ENCODE measurements at regions not wholly inside any gene's neighbourhood (a gene's known extent, or its start where the extent isn't known, plus 50 kb on each side); places are given as distances from the start of the nearest gene placed in this dataset.
"Not testable (repeated sequence)": the region's sequence is repeated elsewhere in the genome, so short reads cannot be mapped to it uniquely, and the experiment has no call there.

DNA sequence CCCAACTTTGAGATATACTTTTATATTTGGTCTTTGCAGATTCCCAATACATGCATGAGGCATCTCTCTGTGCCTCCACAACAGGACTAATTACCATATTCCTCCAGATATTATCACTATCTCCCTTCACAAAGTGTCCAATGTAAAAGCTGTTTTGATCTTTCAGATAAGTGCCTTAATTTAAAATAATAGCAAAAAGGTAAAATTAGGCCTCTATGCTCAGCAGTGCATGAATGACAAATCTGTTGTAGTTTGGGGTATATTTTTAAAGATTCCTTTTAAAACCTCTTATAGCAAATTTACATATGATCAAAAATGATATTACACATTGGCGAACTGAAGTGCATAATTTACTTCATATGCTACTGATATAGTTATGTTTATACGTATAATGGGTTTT is 369.2 kb upstream of the CCNH start:
- DNase-seq, result no peak

DNA sequence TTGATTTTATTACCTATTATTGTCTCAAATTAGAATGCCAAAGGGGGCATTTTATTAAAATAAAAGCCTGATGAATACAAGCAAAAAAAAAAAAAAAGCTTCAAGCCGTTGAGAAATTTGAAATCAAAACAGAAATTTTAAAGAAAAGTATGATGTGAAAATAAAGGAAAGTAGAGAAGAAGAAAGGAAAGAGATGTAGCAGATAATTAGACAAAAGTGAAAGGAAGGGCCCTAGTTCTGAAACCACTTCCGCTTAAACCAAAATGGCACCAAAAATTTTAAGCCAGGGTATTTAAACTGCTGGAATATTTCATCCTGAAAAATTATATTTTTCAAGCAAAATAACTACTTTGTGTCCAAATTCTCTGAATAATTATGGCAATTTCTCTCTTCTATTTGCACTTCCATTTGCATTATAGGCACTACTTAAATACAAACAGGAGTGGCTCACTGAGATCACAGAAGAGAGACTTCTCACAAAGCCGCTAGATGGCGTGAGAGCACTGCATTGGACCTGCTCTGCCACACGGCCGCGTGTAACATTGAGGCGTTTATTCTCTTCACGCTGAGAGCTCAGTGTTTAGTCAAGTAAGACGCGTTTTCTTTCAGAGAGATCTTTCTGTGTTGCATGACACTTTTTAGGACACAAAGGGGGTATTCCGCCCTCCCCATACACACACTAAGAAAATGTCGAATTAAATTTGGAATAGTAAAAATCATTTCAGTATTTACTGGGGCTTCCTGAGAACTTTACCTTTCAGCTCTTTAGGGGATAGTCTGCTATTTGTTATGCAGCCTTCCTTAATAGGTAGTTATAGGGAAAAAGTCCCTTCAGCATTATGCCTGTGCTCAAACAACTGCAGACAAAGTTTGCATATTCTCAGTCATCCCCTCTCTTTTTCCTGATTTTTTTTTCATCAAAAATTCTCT is 368.4 kb upstream of the CCNH start:
- DNase-seq, result peak; percentile 75

DNA sequence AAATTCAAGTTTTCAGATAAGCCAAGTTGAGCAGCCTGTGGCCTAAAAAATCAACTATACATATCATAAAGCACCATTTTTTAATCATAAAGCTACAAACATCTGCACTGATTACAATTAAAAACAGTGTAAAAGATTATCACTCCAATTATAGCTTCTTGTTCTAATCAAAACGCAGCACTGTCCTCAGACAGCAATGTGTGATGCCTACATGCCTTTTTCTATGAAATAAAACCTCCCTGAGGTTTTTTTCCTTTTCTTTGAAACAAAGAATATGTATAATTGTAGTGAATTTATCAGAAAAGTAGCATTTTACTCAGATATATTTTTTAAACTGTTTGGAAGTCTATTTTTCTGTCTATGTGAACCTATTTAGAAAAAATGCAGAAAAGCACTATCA is 366.1 kb upstream of the CCNH start:
- no peak for DNase-seq

DNA sequence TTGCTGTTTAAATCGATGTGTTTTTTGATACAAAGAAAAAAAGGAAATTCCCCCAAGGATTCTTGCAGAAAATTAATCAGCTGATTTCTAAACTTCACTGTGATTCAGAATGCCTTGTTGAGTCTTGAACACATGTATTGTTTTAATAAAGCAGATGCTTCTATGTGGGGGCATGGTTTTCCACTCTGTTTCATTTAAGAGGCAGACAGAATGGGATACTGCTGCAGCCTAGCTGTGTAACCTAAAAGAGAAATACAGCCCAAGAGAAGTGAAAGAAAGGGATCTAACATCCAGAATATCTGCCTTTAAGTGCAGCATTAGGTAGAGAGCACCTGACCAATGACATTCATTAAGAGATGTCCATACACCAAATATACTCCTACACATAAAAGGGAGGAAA is 365.1 kb upstream of the CCNH start:
- DNase-seq, result no peak

DNA sequence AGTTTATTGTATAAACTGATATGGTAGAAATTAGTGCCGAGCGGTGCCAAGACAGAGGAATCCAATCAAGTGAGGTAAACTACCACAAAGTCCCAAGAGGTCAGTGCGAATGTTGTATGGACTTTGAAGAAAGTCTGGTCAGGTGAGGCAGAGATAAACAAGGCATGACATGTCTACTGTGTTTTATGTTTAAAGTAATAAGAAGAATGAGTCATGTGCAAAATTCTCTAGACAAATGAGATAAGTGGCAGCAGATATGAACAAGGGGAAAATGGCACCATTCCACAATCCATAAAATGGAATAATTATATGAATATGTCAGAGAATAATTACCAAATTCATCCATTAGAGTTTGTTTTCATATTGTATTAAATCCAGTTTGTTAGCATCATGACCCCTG is 364.1 kb upstream of the CCNH start:
- no peak for DNase-seq

DNA sequence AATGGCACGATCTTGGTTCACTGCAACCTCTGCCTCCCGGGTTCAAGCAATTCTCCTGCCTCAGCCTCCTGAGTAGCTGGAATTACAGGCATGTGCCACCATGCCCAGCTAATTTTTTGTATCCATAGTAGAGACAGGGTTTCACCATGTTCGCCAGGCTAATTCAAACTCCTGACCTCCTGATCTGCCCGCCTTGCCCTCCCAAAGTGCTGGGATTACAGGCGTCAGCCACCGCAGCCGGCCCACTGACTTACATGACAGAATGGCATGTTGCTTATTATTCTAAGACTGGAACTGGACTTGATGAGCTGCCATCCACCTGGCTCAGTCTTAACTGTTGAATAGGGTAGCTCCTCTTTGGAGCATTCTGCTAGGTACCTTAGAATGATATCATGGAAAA is 363.6 kb upstream of the CCNH start:
- DNase-seq, result not testable (repeated sequence)

DNA sequence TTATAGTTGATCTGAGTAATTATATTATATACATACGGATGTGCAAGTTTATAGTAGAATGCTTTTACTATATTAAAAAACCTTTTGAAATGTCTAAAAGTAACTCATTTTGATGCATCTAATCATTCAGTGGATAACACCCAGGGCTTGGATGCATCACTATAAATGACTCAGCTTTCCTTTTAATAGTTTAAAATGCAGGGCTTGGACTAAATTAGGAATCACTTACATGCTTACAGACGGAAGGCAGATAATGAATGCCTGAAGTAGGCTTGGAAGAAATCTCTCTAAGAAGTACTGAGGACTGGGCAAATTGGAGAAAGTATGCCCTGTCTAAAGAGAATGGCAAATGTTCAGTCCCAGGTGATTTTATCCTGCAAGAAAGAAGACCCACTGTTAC is 362.5 kb upstream of the CCNH start:
- no peak for DNase-seq

DNA sequence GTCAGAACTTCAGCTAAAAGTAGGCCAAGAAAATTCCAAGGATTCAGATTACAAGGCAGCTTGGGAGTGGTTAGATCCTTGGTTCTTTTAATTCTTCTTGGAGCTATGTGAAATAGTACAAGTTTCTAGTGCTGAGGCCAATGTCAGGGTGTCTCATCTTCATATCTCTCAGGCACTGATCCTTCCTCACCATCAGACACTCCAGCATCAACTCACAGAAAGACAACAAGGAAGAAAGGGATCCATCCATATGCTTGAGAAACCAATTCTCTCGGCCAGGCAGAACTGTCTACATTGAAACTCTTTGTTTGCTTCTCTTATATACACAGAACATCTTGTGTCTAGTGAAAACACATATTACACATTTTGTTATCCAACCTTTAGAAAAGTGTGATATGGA is 362.1 kb upstream of the CCNH start:
- no peak for DNase-seq

DNA sequence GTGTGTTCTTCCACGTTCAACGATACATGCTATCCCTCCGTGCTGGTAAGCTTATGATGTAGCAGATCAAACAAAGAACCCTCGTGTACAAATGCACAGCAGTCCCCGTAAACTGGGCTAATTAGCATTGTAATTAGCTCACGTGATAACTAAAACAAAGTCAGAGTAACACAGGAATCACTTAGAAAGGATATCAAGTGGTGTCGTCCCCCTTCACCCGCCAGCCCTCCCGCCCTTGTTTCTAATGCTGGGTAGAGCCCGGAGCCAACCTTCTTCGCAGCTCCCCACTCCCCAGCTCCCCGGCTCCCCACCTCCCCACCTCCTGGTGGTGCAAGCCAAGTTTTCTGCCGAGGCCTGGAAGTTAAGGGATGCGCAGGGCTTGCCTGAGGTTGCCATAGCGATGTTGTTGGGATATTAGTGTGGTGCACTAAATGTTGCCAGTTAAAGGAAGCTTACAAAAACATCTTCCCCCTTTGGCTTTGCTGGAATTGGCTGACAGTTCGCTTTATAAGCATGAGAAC is 357.9 kb upstream of the CCNH start:
- no peak for DNase-seq

DNA sequence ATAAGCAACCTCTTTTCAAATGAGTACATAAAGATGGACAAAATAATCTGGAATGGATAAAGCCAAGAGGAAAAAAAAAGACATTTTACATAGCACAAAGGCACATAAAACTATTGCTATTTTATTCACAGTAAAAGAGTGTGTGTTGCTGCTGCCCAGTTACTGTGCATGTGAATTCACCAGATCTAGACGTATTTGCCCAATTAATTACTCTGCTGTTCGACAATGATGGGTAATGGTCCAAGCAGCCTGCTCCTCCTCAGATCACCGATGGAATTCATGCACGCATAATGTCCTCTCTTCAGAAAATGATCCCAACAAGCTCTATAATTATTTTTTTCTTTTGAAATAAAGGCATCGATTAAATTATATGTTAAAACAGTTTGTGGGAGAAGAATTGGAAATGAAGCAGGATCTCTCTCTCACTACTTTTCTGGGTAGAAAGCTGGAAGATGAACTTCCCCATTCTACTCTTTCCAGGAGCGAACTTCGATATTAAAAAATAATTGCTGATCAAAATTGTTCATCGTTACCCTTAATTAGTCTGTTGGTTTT is 357.4 kb upstream of the CCNH start:
- DNase-seq, result no peak

DNA sequence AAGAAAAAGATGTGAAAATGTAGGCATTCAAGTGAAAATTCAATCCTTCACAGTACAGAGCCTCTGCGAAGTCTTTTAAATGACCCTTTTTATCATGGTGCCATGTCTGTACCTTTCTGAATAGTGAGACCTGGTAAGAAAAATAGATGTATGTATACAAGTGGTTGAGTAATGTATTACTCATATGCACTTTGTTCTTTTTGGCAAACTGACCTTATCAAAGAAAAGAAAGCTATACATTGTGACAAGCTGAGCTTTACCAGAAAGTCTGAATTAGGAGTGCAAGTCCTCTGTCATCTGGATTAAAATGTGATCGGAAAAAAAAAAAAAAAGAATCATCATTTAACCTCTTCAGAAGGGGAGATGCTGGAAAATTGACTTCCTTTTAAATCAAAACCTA is 356.4 kb upstream of the CCNH start:
- DNase-seq, result no peak

DNA sequence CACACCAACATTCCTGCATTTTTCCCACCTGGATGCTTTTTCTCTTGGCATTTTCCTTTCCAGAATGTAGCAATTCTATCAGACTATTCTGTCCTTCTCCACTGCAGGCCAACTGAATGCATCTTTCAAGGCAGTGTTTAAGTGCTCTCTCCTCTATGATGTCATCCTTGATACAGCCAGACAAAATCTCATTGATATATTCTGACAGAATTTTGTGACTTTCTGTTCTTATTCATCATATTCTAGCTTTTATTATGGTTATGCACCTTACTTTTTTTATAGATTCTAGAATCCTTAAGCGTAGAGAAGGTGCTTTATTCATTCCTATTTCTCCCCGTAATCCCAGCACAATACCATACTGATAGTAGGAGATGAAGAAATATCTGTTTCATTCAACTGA is 355.5 kb upstream of the CCNH start:
- no peak for DNase-seq

DNA sequence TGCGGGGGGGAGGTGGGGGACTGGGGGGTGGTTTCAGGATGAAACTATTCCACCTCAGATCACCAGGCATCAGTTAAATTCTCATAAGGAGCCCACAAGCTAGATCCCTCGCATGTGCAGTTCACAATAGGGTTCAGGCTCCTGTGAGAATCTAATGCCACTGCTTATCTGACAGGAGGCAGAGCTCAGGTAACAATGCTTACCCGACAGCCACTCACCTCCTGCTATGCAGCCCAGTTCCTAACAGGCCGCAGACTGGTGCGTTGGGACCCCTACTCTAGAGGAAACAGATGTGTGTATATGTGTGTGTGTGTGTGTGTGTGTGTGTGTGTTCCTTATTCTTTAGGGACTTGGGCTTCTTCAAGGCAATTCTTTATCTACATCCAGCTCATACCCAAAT is 352.3 kb upstream of the CCNH start:
- DNase-seq, result no peak

DNA sequence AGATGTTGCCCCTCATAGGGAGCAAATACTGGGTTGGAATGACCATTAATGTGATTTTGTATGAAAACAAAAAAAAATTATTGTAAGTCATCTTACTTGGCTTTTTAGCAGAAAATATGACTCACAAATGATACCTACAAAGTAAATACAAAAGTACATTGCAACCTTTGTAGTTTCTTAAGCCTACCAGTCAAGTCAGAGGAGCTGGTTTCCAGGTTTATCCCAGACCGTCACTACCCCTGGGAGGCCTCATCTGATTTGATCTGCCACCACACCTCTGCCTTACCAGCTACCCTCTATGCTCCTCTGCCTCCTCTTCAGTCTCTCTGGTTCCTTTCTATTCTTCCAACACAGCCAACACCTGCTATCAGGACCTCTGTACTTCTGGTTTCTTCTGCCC is 349.9 kb upstream of the CCNH start:
- DNase-seq, result no peak

DNA sequence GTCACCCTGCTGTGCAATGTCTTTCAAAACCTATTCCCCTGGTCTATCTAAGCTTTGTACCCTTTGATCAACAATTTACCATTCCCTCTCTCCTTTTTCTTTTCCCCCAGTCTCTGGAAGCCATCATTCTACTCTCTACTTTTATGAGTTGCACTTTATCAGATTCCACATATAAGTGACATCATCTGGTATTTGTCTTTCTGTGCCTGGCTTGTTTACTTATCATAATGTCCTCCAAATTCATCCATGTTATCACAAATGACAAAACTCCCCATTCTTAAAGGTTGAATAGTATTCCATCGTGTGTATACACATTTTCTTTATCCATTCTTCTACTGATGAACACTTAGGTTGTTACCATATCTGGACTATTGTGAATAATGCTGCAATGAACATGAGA is 344.2 kb upstream of the CCNH start:
- no peak for DNase-seq

DNA sequence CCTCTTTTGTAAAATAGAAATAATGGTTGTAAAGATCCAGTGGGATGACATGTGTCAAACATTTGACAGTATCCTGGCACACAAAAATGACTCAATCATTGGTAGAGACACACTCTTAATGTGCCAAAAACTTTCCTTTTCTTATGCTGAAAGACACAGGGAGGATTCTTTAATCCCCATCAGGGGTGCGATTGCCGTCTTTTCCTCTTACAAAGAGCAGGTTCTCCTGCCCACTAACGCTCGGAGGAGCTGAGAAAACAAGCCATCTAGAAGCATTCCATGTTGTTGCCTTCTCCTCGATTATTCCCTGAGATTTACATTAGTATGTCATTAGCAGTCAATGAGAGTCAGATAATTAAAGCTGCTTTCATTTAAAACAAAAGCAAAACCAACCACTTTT is 342.6 kb upstream of the CCNH start:
- no peak for DNase-seq

DNA sequence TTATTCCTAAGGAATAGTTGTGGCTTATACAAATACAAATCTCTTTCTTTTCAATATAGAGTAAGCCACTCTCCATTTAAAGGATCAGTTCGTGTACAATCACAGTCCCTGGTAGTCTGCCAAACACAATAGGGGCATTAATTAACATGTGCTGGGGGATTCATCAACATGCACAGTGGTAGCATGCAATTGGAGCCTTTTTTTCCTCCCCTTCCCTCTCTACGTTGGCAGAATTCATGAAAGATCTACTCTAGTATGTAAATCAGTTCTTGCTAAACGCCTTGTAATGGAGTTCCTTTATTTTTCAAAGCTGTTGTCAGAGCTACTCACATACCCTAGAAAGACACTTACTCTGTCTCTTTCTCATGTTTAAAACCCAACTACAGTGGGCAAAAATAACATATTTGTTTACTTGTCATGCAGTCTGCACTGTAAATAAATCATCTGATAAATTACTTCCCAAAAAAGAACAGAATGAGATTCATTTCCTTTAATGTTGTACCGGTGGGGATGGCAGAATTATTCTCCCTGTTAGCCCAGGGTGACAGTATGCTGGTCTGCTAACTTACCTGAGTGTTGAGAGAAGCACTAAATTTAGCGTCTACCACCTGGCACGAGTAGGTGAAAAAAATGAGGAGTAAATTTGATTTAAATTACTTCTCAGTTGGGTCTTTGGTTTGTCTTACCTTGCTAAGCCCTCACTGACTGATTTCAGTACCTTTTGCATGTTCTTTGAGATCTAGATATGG is 341.5 kb upstream of the CCNH start:
- no peak for DNase-seq

DNA sequence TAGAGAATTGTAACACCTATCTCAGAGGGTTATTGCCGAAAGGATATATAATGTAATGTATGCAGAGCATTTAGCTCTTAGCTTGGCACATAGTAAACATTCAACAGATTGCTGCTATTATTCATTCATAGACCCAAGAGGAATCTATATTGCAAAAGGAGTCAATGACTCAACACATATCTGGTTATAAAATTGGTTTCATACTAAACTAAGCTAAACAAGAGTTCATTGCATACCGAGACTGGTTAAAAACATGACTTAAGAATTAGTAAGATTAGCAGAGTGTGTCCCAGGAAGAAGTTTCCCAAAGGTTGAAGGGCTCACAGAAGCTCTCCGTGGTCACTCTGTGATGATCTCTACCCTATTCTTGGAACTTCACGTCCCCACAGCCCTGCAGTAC is 339.6 kb upstream of the CCNH start:
- DNase-seq, result peak; percentile 36

DNA sequence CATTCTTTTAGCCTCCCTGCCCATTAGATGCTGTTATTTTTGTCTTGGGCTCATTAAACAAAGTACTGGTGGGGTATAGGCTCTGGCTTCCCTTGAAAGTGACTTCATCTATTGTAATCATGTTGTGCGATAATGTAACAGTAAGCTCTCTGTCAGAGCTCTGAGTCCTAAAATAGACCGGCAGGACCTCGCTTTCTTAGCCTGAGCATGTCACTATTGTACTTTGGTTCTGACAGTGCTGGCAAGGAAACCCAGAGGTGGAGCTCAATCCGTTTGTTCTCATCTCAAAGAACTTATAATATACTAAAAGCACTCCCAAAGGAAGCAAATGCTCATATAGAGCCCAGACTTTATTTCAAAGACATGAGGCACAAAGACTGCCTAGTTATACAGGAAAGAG is 339.1 kb upstream of the CCNH start:
- DNase-seq, result no peak

DNA sequence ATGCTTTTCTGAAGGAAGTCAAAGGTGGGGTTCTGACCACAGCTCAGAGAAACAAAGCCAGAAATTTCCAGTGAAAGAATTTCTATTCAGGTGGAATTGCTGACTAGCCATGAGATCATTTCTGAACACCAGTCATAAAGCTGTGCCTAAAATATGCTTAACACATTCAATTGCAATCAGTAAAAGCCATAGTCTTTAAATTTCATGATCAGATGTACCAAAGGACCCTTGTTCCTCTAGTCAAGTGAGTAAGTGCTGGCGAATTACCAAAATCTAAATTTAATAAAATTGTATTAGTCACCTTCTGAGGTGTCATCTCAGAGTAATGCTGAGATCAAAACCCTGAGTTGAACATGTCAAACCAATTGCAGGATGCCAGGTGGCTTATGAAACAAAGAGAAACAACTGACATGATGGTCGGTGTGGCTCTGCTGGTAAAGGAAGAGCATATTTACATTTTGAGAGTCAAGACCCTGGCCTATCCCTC is 334.2 kb upstream of the CCNH start:
- peak; percentile 19 for DNase-seq

DNA sequence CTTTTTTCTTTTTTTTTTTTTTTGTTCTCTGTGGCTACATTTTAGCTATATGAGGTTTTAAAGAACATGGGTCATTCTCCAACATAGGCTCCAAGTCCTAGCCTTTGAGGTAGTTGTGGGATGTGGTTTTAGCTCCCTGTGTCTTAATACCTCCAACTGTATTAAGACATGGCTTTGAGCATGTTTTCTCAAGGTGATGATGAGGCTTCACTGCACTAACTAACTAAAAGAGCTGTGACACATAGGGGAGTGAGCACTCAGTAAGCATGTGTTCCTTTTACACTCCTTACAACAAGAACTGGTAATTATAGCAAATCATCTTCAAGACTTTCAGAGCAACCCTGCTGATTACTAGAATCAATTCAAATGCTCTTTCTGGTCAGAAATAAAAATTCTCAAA is 333.6 kb upstream of the CCNH start:
- DNase-seq, result no peak

DNA sequence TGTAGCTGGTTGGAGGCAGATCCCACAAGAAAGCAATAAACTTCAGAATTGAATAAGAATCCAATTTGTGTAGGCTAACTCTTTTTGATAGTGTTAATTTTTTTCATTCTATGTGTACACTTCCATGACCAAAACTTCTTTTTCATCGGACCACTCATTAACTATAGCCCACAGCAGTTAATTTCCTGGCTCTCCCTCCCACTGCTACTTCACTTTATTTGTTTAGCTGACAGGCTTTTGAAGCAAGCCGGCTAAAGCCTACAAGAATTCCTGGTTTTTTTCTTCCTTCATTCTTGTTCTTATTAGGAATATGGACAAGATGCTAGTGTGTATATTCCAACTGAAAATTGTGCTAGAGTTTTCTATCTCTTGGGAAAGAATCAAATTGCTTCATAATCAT is 329.2 kb upstream of the CCNH start:
- no peak for DNase-seq

DNA sequence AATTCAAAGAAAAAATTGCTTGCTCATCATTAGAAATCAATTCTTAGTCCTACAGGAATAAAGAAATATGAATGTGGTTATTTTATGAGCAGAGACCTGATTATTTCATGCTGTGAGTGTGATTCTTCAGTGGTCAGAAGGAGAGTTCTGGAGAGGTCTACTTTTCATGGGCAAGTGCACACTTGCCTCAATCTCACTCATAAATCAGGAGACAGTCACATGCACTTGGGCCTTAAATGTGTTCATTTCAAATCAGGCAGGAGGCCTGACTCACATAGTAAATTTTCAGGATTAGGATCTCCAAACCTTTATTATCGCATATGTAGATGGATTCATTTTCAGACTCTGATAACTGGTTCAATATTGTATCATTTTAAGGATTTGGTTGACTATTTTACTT is 323.2 kb upstream of the CCNH start:
- DNase-seq, result no peak

DNA sequence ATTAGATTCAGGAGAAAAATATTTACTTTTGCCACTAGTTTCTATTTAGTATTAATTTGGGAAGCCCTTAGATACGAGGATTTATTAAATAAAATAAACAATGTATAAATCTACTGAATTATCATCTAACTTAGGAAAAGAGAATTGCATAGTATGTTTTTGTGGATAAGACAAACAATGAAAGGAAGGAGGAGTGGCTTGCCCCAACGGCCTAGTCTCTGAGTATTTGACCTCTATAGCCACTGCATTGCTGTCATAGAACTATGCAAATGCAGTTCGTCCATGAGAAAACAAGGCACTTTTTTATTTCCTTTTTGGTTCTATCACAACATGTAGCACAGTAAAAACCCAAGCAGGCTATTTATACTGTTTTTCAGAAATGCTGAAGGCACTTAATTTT is 321.2 kb upstream of the CCNH start:
- DNase-seq, result no peak

Data from fibroblast of skin of right biceps (primary cell).